ENCODE measurements at regions not wholly inside any gene's neighbourhood (a gene's known extent, or its start where the extent isn't known, plus 50 kb on each side); places are given as distances from the start of the nearest gene placed in this dataset.

- Histone ChIP-seq H3K9me3 (ENCODE audit: low read depth, low read length) (no peaks in the 10 kb centered on the region), H3K4me1 (ENCODE audit: insufficient read depth, low read length) (peaks cover 36% of the 10 kb centered on the region), H3K27me3 (ENCODE audit: insufficient read depth, low read length) (no peaks in the 10 kb centered on the region), H3K4me3 (ENCODE audit: low read length) (no peak overlapping the region)
These were observed 100.5 kb downstream of the SPTSSA start for GRCh38 chr14:34361504-34362011.

- Histone ChIP-seq H3K27me3 (ENCODE audit: insufficient read depth, low read length) (no peaks in the 10 kb centered on the region), H3K4me1 (ENCODE audit: insufficient read depth, low read length) (peaks cover 38% of the 10 kb centered on the region), H3K9me3 (ENCODE audit: low read depth, low read length) (no peaks in the 10 kb centered on the region), H3K4me3 (ENCODE audit: low read length) (no peak overlapping the region)
These were observed 102.5 kb downstream of the SPTSSA start for GRCh38 chr14:34359420-34360117.

DNA sequence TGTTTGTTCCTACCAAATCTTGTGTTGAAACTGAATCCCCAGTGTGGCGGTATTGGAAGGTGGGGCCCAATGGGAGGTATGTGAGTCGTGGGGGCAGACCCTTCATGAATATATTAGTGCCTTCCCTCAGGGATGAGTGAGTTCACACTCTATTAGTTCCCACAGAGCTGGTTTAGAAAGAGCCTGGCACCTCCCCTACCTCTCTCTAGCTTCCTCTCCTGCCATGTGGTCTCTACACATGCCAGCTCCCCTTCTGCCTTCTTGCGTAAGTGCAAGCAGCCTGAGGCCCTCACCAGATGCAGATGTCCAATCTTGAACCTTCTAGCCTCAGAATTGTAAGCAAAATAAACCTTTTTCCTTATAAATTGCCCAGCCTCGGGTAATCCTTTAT is 105.8 kb downstream of the SPTSSA start:
- Histone ChIP-seq H3K27me3 (ENCODE audit: insufficient read depth, low read length) (no peaks in the 10 kb centered on the region), H3K9me3 (ENCODE audit: low read depth, low read length) (no peaks in the 10 kb centered on the region), H3K4me3 (ENCODE audit: low read length) (no peak overlapping the region), H3K4me1 (ENCODE audit: insufficient read depth, low read length) (peaks cover 6% of the 10 kb centered on the region)

- Histone ChIP-seq H3K9me3 (ENCODE audit: low read depth, low read length) (no peaks in the 10 kb centered on the region), H3K4me3 (ENCODE audit: low read length) (no peak overlapping the region), H3K27me3 (ENCODE audit: insufficient read depth, low read length) (no peaks in the 10 kb centered on the region), H3K4me1 (ENCODE audit: insufficient read depth, low read length) (peaks cover 6% of the 10 kb centered on the region)
These were observed 106.3 kb downstream of the SPTSSA start for GRCh38 chr14:34355584-34356263.

DNA sequence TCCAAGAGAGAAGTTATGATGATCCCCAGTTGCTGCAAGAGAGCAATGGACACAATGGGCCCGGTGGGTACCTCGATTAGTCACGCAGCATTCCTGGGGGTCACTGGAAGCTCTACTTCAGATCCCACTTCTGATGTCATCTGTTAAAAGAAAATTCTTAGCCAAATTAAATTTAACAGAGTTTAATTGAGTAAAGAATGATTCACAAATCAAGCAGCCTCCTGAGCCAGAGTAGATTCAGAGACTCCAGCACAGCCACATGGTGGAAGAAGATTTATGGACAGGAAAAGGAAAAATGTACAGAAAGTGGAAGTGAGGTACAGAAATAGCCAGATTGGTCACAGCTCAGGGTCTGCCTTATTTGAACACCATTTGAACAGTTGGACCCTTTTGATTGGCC is 107.5 kb downstream of the SPTSSA start:
- no peak overlapping the region for H3K4me3 ChIP-seq (ENCODE audit: low read length)
- H3K27me3 ChIP-seq (ENCODE audit: insufficient read depth, low read length): no peaks in the 10 kb centered on the region
- peaks cover 6% of the 10 kb centered on the region for H3K4me1 ChIP-seq (ENCODE audit: insufficient read depth, low read length)
- no peaks in the 10 kb centered on the region for H3K9me3 ChIP-seq (ENCODE audit: low read depth, low read length)

GRCh38 chr14:34350903-34351302 is 111.1 kb downstream of the SPTSSA start:
- H3K4me3 ChIP-seq (ENCODE audit: low read length): no peak overlapping the region
- no peaks in the 10 kb centered on the region for H3K4me1 ChIP-seq (ENCODE audit: insufficient read depth, low read length)
- no peaks in the 10 kb centered on the region for H3K27me3 ChIP-seq (ENCODE audit: insufficient read depth, low read length)
- H3K9me3 ChIP-seq (ENCODE audit: low read depth, low read length): no peaks in the 10 kb centered on the region

DNA sequence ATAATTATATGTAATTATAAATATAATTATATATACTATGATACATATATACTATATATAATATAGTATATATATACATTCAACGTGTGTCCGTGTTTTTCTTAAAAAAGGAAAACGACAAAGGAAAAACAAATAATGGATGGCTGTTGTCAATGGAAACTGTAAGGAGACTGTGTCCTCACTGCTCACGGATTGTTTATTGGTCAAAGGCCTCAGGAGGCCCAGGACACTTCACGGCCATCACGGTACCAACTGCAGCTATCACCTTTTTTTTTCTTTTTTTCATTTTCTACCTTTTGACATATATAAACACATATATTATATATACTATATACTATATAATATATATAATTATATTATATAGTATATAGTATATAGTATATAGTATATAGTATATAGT is 113.4 kb downstream of the SPTSSA start:
- no peaks in the 10 kb centered on the region for H3K9me3 ChIP-seq (ENCODE audit: low read depth, low read length)
- H3K4me1 ChIP-seq (ENCODE audit: insufficient read depth, low read length): no peaks in the 10 kb centered on the region
- H3K4me3 ChIP-seq (ENCODE audit: low read length): no peak overlapping the region
- no peaks in the 10 kb centered on the region for H3K27me3 ChIP-seq (ENCODE audit: insufficient read depth, low read length)

DNA sequence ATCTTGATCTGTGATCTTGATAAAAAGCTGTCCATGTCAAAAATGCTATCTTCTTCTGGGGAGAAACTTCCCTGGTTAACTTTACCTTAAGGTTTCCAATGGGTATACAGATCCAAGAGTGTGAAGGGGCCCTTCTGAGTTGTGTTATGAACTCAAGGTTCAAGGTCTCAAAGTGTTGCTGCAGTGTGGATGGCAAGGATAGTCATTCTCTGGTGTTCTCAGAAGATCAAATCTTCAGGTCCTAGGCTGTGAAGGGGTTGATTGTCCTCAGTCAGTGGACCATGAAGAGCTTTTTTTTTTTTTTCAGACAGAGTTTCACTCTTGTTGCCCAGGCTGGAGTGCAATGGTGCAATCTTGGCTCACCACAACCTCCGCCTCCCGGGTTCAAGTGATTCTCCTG is 114.4 kb downstream of the SPTSSA start:
- no peaks in the 10 kb centered on the region for H3K9me3 ChIP-seq (ENCODE audit: low read depth, low read length)
- no peak overlapping the region for H3K4me3 ChIP-seq (ENCODE audit: low read length)
- no peaks in the 10 kb centered on the region for H3K27me3 ChIP-seq (ENCODE audit: insufficient read depth, low read length)

GRCh38 chr14:34345718-34346465 is 116.1 kb downstream of the SPTSSA start:
- Histone ChIP-seq H3K4me3 (ENCODE audit: low read length) (no peak overlapping the region), H3K27me3 (ENCODE audit: insufficient read depth, low read length) (no peaks in the 10 kb centered on the region), H3K9me3 (ENCODE audit: low read depth, low read length) (no peaks in the 10 kb centered on the region), H3K4me1 (ENCODE audit: insufficient read depth, low read length) (no peaks in the 10 kb centered on the region)

More for the DNA sequence above, 114.4 kb downstream of the SPTSSA start:
- H3K4me1 ChIP-seq (ENCODE audit: insufficient read depth, low read length): no peaks in the 10 kb centered on the region

DNA sequence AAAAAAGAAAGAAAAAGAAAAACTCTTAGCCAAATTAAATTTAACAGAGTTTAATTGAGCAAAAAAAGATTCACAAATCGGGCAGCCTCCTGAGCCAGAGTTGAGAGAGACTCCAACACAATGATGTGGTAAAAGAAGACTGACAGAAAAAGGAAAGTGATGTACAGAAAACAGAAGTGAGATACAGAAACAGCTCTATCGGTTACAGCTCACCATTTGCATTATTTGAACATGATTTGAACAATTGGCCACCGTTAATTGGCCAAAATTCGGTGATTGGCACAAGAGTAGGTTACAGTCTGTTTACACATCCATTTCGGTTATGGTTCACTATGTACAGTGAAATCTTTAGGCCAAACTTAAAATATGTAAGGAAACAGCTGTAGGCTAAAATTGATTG is 117.7 kb downstream of the SPTSSA start:
- H3K4me1 ChIP-seq (ENCODE audit: insufficient read depth, low read length): no peaks in the 10 kb centered on the region
- no peak overlapping the region for H3K4me3 ChIP-seq (ENCODE audit: low read length)
- no peaks in the 10 kb centered on the region for H3K9me3 ChIP-seq (ENCODE audit: low read depth, low read length)
- no peaks in the 10 kb centered on the region for H3K27me3 ChIP-seq (ENCODE audit: insufficient read depth, low read length)

GRCh38 chr14:34340025-34340625 is 121.9 kb downstream of the SPTSSA start:
- H3K4me1 ChIP-seq (ENCODE audit: insufficient read depth, low read length): no peaks in the 10 kb centered on the region
- H3K27me3 ChIP-seq (ENCODE audit: insufficient read depth, low read length): no peaks in the 10 kb centered on the region
- H3K9me3 ChIP-seq (ENCODE audit: low read depth, low read length): no peaks in the 10 kb centered on the region
- H3K4me3 ChIP-seq (ENCODE audit: low read length): no peak overlapping the region

DNA sequence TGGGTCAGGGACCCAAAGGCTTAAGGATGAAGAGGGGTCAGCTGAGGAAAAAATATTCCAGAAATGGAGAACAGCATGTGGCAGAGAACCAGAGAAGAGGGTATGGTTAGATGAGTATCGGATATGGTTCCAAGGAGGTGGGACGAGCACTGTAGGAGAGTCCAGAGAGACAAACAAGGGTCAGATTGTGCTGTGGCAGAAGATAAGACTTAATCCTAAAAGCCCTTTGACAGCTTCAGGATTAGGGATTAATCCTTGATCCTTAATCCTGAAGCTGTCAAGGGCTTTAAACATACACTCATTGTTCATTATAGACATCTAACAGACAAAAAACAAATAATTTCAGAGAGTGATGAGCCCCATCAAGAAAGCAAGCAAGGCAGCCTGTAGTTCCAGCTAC is 124.0 kb downstream of the SPTSSA start:
- Histone ChIP-seq H3K27me3 (ENCODE audit: insufficient read depth, low read length) (no peaks in the 10 kb centered on the region), H3K9me3 (ENCODE audit: low read depth, low read length) (no peaks in the 10 kb centered on the region), H3K4me3 (ENCODE audit: low read length) (no peak overlapping the region), H3K4me1 (ENCODE audit: insufficient read depth, low read length) (no peaks in the 10 kb centered on the region)

- Histone ChIP-seq H3K4me1 (ENCODE audit: insufficient read depth, low read length) (no peaks in the 10 kb centered on the region), H3K4me3 (ENCODE audit: low read length) (no peak overlapping the region), H3K9me3 (ENCODE audit: low read depth, low read length) (no peaks in the 10 kb centered on the region)
These were observed 125.5 kb downstream of the SPTSSA start for GRCh38 chr14:34336501-34336900.

GRCh38 chr14:34335968-34336367 is 126.1 kb downstream of the SPTSSA start:
- H3K4me1 ChIP-seq (ENCODE audit: insufficient read depth, low read length): no peaks in the 10 kb centered on the region
- no peaks in the 10 kb centered on the region for H3K9me3 ChIP-seq (ENCODE audit: low read depth, low read length)
- H3K4me3 ChIP-seq (ENCODE audit: low read length): no peak overlapping the region
- H3K27me3 ChIP-seq (ENCODE audit: insufficient read depth, low read length): no peaks in the 10 kb centered on the region

More at GRCh38 chr14:34336501-34336900, 125.5 kb downstream of the SPTSSA start:
- no peaks in the 10 kb centered on the region for H3K27me3 ChIP-seq (ENCODE audit: insufficient read depth, low read length)

DNA sequence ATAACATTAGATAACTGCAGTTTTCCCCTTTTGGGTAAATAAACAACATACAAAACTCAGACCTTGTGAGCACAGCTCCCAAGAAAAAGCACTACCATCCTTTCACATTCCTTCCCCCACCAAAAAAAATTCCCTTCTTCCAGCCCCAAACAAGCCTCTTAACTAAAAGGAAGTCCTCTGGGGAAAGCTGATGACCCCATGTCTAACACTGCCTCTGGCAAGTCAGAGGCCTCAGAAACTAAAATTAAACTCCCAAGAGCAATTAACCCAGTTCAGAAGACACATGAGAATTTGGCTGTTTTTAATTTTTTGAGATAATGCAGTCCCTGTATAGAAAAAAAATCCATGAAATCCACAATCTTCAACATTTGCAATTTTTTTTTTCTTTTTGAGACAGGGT is 127.7 kb downstream of the SPTSSA start:
- Histone ChIP-seq H3K27me3 (ENCODE audit: insufficient read depth, low read length) (no peaks in the 10 kb centered on the region), H3K9me3 (ENCODE audit: low read depth, low read length) (no peaks in the 10 kb centered on the region), H3K4me3 (ENCODE audit: low read length) (no peak overlapping the region), H3K4me1 (ENCODE audit: insufficient read depth, low read length) (no peaks in the 10 kb centered on the region)
